GM12892 (cell line): ENCODE measurements at regions not wholly inside any gene's neighbourhood (a gene's known extent, or its start where the extent isn't known, plus 50 kb on each side); places are given as distances from the start of the nearest gene placed in this dataset.

ENCODE experiments used
- POLR2A ChIP-seq: IDR thresholded peaks from 2 replicates; pipeline ENCODE4 v1.6.1; 2011; ENCODE audit warnings: low read depth, low read length, control low read depth
- TAF1 ChIP-seq: IDR thresholded peaks from 2 replicates; pipeline ENCODE4 v1.6.1; 2011; ENCODE audit warnings: low read depth, mild to moderate bottlenecking, control low read depth, low read length, borderline replicate concordance

- TF ChIP-seq TAF1: no peak
- TF ChIP-seq POLR2A: no peak
These were observed 119.7 kb upstream of the ZNF648 start for GRCh38 chr1:182181167-182181572.
